ENCODE measurements at regions not wholly inside any gene's neighbourhood (a gene's known extent, or its start where the extent isn't known, plus 50 kb on each side); places are given as distances from the start of the nearest gene placed in this dataset.

- no peak for DNase-seq (ENCODE audit: low read depth)
These were observed 190.4 kb upstream of the DIO3 start for GRCh38 chr14:101370593-101371569.

DNA sequence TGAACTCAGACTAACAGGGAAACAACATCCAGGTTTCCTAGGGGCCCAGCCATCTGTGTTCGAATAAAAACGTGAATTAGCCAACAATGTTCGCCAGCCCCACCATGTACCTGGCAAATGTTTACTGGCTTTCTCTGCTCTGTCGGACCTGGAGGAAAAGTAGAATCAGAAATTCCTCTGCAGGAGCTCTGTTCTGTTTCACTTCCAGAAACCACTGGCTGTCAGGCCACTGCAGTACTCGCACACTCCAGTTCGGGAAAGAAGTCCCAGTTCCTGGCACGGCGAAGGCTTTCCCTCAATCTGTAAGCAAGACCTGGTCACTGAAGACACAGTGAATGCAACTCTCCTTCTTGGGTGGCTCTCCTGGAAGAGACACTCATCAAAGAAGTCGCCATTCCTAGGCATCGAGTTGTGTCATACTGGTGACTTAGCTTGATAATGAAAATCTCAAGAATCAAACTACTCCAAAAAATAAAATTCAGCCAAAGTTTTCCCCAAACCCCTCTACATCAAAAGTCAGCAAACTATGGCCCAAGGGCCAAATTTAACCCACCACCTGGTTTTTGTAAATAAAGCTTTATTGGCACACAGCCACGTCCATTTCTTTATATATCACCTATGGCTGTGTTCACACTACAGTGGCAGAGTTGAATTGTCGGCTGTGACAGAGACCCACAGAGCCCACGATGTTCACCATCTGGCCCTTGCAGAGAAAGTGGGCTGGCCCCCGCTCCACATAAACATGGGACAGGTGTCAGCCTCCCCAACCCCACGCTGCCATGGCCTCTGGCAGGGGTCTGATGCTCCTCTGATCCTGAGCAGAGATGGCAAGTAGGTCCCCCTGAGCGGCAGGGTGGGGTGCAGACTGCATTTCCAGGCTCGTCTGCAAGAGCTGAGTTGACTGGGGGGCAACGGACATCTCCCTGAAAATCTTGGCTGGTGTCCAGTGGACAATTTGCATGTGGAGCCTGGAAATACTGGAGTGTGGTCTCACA, 189.2 kb upstream of the DIO3 start:
- DNase-seq (ENCODE audit: low read depth), result no peak

GRCh38 chr14:101372894-101373620, 188.2 kb upstream of the DIO3 start:
- DNase-seq (ENCODE audit: low read depth), result no peak

GRCh38 chr14:101373690-101374295, 187.5 kb upstream of the DIO3 start:
- DNase-seq (ENCODE audit: low read depth), result no peak

GRCh38 chr14:101374373-101375338, 186.6 kb upstream of the DIO3 start:
- no peak for DNase-seq (ENCODE audit: low read depth)

- DNase-seq (ENCODE audit: low read depth), result no peak
These were observed 184.2 kb upstream of the DIO3 start for GRCh38 chr14:101377069-101377468.

- no peak for DNase-seq (ENCODE audit: low read depth)
These were observed 181.5 kb upstream of the DIO3 start for GRCh38 chr14:101379842-101380241.

GRCh38 chr14:101380512-101380911, 180.8 kb upstream of the DIO3 start:
- no peak for DNase-seq (ENCODE audit: low read depth)

DNA sequence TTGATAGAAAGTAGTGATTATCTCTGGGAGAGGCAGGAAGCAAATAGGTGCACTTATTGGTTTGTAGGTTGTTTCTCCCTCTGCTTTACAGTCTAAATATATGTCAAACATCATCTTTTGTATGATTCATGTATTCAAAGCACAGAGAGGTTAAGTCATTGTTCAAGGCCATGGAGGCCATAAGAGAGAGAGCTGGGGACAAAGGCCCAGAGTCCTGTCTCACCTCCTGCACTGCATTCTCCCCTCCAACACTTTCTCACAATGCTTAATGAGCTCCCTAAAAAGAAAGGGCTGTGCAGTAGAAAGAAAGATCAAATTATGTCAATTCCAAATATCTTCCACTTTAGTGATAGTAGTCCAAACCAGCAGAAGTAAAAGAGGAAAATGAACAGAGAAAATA, 180.4 kb upstream of the DIO3 start:
- no peak for DNase-seq (ENCODE audit: low read depth)

- DNase-seq (ENCODE audit: low read depth), result no peak
These were observed 177.5 kb upstream of the DIO3 start for GRCh38 chr14:101383737-101384338.

- DNase-seq (ENCODE audit: low read depth), result no peak
These were observed 166.9 kb upstream of the DIO3 start for GRCh38 chr14:101394374-101394773.

DNA sequence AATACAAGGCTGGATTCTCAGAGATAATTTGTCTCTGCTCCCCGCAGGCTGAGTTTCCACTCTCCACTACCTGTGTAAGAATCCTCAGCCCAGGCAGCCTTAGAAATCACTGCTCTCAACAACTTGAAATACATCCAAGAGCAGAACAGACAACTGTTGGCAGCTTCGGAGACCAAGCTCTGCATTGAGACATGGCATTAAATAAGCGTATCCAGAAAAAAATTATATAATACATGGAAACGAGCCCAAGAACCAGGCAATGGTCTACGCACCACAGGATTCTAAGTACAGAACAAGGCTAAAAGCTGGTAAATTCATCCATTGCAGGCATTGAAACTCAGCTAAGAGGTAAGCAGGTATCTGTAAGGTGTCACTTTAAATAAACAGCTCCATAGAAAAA, 165.5 kb upstream of the DIO3 start:
- DNase-seq (ENCODE audit: low read depth), result no peak

GRCh38 chr14:101397206-101397605, 164.1 kb upstream of the DIO3 start:
- no peak for DNase-seq (ENCODE audit: low read depth)

DNA sequence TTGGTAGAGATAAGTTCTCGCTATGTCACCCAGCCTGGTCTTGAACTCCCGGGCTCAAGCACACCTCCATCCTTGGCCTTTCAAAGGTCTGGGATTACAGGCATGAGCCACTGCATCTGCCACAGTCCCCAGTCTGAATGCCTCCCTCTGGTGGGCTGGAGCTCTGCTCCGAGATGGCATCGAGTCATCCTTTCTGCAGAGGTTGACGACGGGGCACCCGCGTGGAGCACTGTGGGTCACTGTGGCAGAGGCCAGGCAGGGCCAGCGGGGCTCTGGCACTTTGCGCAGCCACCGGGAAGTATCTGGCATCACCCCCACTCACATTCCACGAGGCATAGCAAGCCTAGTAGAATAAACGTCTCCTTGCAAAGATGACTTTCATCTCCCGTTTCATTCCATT, 163.3 kb upstream of the DIO3 start:
- no peak for DNase-seq (ENCODE audit: low read depth)

DNA sequence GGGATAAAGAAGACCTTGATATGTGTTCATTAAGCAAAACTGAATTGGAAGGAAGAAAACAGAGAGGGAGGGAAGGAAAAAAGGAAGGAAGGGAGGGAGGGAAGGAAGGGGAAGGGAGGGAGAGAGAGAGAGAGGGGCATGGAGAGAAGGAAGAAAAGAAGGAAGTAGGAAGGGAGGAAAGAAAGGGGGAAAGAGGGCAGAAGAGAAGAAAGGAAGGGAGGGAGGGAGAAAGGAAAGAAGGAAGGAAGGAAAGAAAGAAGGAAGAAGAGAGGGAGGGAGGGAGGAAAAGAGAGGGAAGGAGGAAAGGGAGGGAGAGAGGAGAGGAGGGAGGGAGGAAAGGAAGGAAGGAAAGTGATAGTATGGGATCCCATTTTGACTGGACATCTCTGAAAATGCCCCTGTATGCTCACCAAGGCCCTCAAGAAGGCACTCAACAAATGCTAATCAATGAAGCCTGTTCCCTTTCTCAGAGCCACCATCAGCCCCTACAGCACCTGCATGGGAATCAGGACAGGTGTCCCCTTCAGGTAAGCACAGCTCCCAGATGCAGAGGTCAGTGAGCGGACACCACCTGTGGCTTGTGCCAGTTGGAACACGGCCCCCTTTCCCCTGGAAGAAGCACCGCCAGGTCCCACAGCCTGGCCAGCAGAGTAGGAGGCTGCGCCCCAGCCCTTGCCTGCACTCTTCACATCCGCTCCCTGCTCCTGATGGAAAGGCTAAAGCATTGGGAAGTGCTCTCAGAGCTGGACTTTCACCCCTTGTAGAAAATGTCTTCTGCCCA, 161.4 kb upstream of the DIO3 start:
- DNase-seq (ENCODE audit: low read depth), result no peak

- no peak for DNase-seq (ENCODE audit: low read depth)
These were observed 160.5 kb upstream of the DIO3 start for GRCh38 chr14:101400830-101401229.

- no peak for DNase-seq (ENCODE audit: low read depth)
These were observed 158.2 kb upstream of the DIO3 start for GRCh38 chr14:101402936-101403660.

DNA sequence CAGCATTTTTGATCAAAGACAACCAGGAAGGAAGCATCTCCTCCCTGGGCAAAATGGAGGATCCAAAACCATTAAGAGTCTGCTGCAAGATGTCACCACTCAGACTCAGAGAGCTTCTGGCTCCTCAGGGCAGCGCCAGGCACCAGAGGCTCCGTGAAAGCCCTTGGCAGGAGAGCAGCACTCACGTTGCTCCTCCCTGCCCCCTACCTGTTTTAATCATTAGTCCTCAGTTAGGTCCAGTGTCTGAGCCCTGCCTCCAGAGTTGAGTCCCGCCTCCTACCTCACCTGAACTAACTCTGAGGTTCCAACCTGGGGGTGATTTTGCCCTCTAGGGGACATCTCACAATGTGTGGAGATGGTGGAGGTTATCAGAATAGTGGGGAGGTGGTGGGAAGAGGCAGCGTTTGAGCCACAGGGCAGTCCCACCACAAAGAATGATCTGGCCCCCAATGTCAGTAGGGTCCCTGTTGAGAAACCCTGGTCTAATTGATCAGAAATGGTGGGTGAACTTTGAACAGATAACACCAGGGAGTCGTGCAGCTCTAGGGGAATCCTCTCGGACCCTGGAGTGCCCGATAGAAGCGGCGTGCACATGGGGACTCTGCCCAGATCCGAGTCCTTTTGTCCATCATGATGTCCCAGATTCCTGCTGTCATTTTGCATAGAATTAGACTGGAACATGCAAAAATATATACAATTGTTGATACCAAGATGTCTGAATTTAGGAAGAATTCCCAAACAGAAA, 156.7 kb upstream of the DIO3 start:
- DNase-seq (ENCODE audit: low read depth), result no peak
